Keratinocyte (primary cell): ENCODE measurements at regions not wholly inside any gene's neighbourhood (a gene's known extent, or its start where the extent isn't known, plus 50 kb on each side); places are given as distances from the start of the nearest gene placed in this dataset.

ENCODE experiments used
- DNase-seq: peaks from one replicate; pipeline ENCODE4 v3.0.0-alpha.2; 2011; ENCODE audit warnings: low read depth, missing footprints, low spot score
- FAIRE-seq: peaks from 2 replicates; lab custom pipeline; 2011; peaks lifted over from hg19 to GRCh38; lab: Jason Lieb, UNC
- H2AFZ ChIP-seq: 2 replicates; pipeline ENCODE4 v1.6.0; 2012; ENCODE audit warnings: low read length, control low read depth, inconsistent platforms; ENCODE audit not compliant: control insufficient read depth
- H3K27ac ChIP-seq: 2 replicates; pipeline ENCODE4 v1.5.1; 2011; ENCODE audit warnings: low read length; ENCODE audit not compliant: control insufficient read depth, insufficient read depth
- H3K27me3 ChIP-seq: 3 replicates; pipeline ENCODE4 v1.6.0; 2011; ENCODE audit warnings: low read length; ENCODE audit not compliant: control insufficient read depth, insufficient read depth; ENCODE audit errors: extremely low read depth
- H3K36me3 ChIP-seq, 2 experiments: 2 replicates in 1 of 2; 3 replicates in 1 of 2; pipeline ENCODE4 v1.5.1; 2011; ENCODE audit warnings: low read length in 2 of 2, mild to moderate bottlenecking in 1 of 2; ENCODE audit not compliant: control insufficient read depth in 2 of 2, insufficient read depth in 2 of 2; ENCODE audit errors: extremely low read depth in 1 of 2
- H3K4me1 ChIP-seq: 3 replicates; pipeline ENCODE4 v1.5.1; 2011; ENCODE audit warnings: low read length; ENCODE audit not compliant: control insufficient read depth, insufficient read depth; ENCODE audit errors: extremely low read depth
- H3K4me2 ChIP-seq: 3 replicates; pipeline ENCODE4 v1.6.0; 2011; ENCODE audit warnings: low read depth, low read length; ENCODE audit not compliant: control insufficient read depth, insufficient read depth; ENCODE audit errors: extremely low read depth
- H3K4me3 ChIP-seq, 3 experiments: fragments of 200-600 bp in 1 of 3; sonication (generic) in 1 of 3; 2 replicates in 2 of 3; 3 replicates in 1 of 3; pipeline ENCODE4 v1.5.1; 2011 to 2016; ENCODE audit warnings: low read length in 3 of 3, mild to moderate bottlenecking in 3 of 3, control low read depth in 2 of 3, inconsistent platforms in 1 of 3, low read depth in 1 of 3, mixed read lengths in 1 of 3, mixed run types in 1 of 3, moderate library complexity in 1 of 3; ENCODE audit not compliant: control insufficient read depth in 2 of 3, insufficient read depth in 2 of 3; ENCODE audit errors: extremely low read depth in 1 of 3
- H3K79me2 ChIP-seq: 2 replicates; pipeline ENCODE4 v1.6.0; 2012; ENCODE audit warnings: low read length; ENCODE audit not compliant: control insufficient read depth, insufficient read depth
- H3K9ac ChIP-seq: 3 replicates; pipeline ENCODE4 v1.6.0; 2011; ENCODE audit warnings: low read length; ENCODE audit not compliant: control insufficient read depth, insufficient read depth; ENCODE audit errors: extremely low read depth
- H3K9me1 ChIP-seq: 3 replicates; pipeline ENCODE4 v1.6.0; 2011; ENCODE audit warnings: low read length; ENCODE audit not compliant: control insufficient read depth, insufficient read depth; ENCODE audit errors: extremely low read depth
- H3K9me3 ChIP-seq: 2 replicates; pipeline ENCODE4 v1.5.1; 2012; ENCODE audit warnings: low read depth, low read length; ENCODE audit not compliant: control insufficient read depth
- H4K20me1 ChIP-seq: 3 replicates; pipeline ENCODE4 v1.6.0; 2011; ENCODE audit warnings: low read length; ENCODE audit not compliant: control insufficient read depth, insufficient read depth; ENCODE audit errors: extremely low read depth
- CTCF ChIP-seq, 3 experiments: IDR thresholded peaks in 1 of 3; conservative IDR thresholded peaks in 1 of 3; optimal IDR thresholded peaks in 1 of 3; 2 replicates in 2 of 3; 3 replicates in 1 of 3; pipeline versions ENCODE3 to v1.5.1; 2011; ENCODE audit warnings: low read length in 3 of 3, mild to moderate bottlenecking in 3 of 3, moderate library complexity in 2 of 3, control low read depth in 1 of 3, inconsistent platforms in 1 of 3; ENCODE audit not compliant: insufficient read depth in 2 of 3; ENCODE audit errors: extremely low read depth in 1 of 3
- EZH2 ChIP-seq: IDR thresholded peaks from one replicate; pipeline ENCODE4 v1.6.1; 2012; ENCODE audit warnings: inconsistent platforms, mild to moderate bottlenecking, low read length, moderate library complexity
- dilution Hi-C: fragments of 300-500 bp; cut with MboI; formaldehyde crosslinking; loops from one replicate; pipeline ENCODE4 v1.7.0; 2020; ENCODE audit warnings: low sequenced_read_pairs; ENCODE audit not compliant: extremely low pct_ligation_motif_present

GRCh38 chr5:91983869-91984268 lies 600.8 kb upstream of the ARRDC3 start:
- no peak overlapping the region for H3K9ac ChIP-seq
- no peaks in the 10 kb centered on the region for H3K27me3 ChIP-seq
- no peaks in the 10 kb centered on the region for H3K79me2 ChIP-seq
- dilution Hi-C loops, result no loop called here
- H3K4me1 ChIP-seq, result no peaks in the 10 kb centered on the region
- no peaks in the 10 kb centered on the region for H3K9me3 ChIP-seq
- H3K27ac ChIP-seq, result no peak overlapping the region
- no peak overlapping the region for H3K4me2 ChIP-seq
- TF ChIP-seq EZH2 (no peak), CTCF (optimal IDR thresholded peaks at IDR 0.05 in 1 of 3, IDR thresholded peaks at IDR 0.05 in 1 of 3, conservative IDR thresholded peaks at IDR 0.05 in 1 of 3; ENCODE audit: extremely low read depth in 1 of 3, insufficient read depth in 2 of 3, low read length in 3 of 3) (no peak)
- no peaks in the 10 kb centered on the region for H3K36me3 ChIP-seq
- H3K4me3 ChIP-seq, result no peak overlapping the region
- DNase-seq (no peak), FAIRE-seq (no peak)
- H3K9me1 ChIP-seq, result no peaks in the 10 kb centered on the region
- H2AFZ ChIP-seq, result no peak overlapping the region
- no peaks in the 10 kb centered on the region for H4K20me1 ChIP-seq

DNA sequence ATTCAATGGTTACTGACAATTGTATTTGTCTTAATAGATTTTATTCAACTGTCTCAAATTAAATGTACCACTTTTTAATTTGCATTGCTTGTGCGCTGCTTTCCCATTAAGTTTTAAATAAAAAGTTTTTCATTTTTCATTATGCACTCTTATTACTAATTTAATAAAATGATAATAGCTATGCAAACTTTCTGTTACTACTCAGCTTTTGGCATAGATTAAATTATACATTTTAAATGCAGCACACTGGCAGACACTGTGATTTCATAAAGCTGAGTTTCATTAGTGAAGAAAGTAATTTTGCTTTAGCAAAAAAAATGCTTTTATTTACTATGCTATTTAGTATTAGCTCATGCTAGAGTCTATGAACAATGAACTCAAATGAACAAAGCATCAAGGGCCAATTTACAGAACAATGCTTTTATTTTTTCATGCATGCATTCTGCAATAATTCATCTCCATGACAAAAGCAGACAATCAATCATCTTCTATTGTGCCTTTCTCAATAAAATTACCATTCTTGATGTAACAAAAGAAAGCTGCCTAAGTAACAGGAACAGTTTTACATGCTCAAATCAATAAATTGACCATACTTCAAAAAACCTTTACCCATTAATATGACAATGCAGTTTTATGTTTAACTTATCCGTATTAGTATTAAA lies 595.2 kb upstream of the ARRDC3 start:
- Histone ChIP-seq H3K9me3 (no peaks in the 10 kb centered on the region), H3K27me3 (no peaks in the 10 kb centered on the region), H3K79me2 (no peaks in the 10 kb centered on the region), H3K9ac (no peak overlapping the region), H3K9me1 (no peaks in the 10 kb centered on the region), H4K20me1 (no peaks in the 10 kb centered on the region), H3K4me2 (no peak overlapping the region), H2AFZ (no peak overlapping the region), H3K4me3 (no peak overlapping the region), H3K36me3 (no peaks in the 10 kb centered on the region), H3K27ac (no peak overlapping the region), H3K4me1 (no peaks in the 10 kb centered on the region)
- TF ChIP-seq EZH2, result no peak
- no peak for TF ChIP-seq CTCF (optimal IDR thresholded peaks at IDR 0.05 in 1 of 3, IDR thresholded peaks at IDR 0.05 in 1 of 3, conservative IDR thresholded peaks at IDR 0.05 in 1 of 3; ENCODE audit: extremely low read depth in 1 of 3, insufficient read depth in 2 of 3, low read length in 3 of 3)
- DNase-seq (no peak), FAIRE-seq (no peak)
- dilution Hi-C loops, result no loop called here
